GM18511 (cell line): ENCODE measurements at regions not wholly inside any gene's neighbourhood (a gene's known extent, or its start where the extent isn't known, plus 50 kb on each side); places are given as distances from the start of the nearest gene placed in this dataset.
"Not testable (repeated sequence)": the region's sequence is repeated elsewhere in the genome, so short reads cannot be mapped to it uniquely, and the experiment has no call there.

ENCODE experiments used
- ATAC-seq: cut with Tn5 transposase; IDR thresholded peaks from one replicate; pipeline ENCODE4 v1.9.1; 2021; ENCODE audit warnings: mild to moderate bottlenecking, moderate library complexity; ENCODE audit not compliant: unreplicated experiment

GRCh38 chr3:192968901-192969300 lies 51.2 kb upstream of the MB21D2 start:
- not testable (repeated sequence) for ATAC-seq

DNA sequence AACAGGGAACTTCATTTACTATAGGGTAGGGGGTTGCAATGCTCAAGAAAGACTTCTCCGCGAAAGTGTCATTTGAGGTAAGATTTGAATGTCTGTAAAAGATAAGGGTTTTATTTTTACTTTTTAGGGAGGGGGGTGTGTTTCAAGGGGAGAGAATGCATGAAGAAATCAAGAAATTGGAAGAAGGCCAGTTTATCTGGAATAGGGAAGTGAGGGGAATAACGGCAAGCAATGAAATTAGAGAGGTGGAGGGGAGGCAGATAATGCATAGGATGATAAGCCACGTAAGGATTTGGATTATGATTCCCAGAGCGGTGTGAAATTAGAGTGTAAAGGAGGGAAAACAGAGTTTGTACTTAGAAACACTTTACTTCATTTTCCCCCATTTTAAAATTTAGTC lies 63.0 kb upstream of the MB21D2 start:
- no peak for ATAC-seq

GRCh38 chr3:192986379-192986778 lies 68.7 kb upstream of the MB21D2 start:
- ATAC-seq = no peak

DNA sequence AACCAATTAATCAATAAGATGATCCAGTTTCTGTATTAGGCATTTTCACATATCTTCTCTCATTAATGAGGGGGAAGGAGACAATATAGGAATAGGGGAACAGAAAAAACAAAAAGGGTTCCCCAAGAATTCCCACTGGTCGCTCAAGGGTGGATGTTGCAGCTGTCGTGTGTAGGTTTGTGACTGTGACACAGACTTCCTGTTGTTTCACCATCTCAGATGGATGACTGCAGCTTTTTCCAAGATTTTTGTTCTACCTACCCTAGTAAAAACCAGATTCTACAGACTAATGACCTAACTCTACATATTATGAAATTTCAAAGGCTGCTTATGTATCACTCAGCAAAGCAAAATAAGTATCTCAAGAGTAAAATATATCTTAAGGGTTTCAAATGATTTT lies 73.7 kb upstream of the MB21D2 start:
- ATAC-seq = no peak

- ATAC-seq = no peak
These were observed 74.7 kb upstream of the MB21D2 start for GRCh38 chr3:192992361-192992760.

GRCh38 chr3:192993411-192993810 lies 75.8 kb upstream of the MB21D2 start:
- no peak for ATAC-seq

DNA sequence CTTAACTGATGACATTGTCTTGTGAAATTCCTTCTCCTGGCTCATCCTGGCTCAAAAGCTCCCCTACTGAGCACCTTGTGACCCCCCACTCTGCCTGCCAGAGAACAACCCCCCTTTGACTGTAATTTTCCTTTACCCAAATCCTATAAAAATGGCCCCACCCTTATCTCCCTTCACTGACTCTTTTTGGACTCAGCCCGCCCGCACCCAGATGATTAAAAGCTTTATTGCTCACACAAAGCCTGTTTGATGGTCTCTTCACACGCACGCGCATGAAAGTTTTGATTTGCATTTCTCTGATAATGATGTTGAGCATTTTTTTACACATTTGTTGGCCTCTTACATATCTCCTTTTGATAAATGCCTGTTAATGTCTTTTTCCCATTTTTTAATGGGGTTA lies 83.5 kb upstream of the MB21D2 start:
- ATAC-seq = not testable (repeated sequence)

DNA sequence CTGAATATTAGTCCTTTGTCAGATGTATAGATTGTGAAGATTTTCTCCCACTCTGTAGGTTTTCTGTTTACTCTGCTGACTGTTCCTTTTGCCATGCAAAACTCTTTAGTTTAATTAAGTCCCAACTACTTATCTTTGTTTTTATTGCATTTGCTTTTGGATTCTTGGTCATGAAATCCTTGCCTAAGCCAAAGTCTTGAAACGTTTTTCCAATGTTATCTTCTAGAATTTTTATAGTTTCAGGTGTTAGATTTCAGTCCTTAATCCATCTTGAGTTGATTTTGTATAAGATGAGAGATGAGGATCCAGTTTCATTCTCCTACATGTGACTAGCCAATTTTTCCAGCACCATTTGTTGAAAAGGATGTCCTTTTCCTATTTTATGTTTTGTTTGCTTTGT lies 86.0 kb upstream of the MB21D2 start:
- ATAC-seq = not testable (repeated sequence)

DNA sequence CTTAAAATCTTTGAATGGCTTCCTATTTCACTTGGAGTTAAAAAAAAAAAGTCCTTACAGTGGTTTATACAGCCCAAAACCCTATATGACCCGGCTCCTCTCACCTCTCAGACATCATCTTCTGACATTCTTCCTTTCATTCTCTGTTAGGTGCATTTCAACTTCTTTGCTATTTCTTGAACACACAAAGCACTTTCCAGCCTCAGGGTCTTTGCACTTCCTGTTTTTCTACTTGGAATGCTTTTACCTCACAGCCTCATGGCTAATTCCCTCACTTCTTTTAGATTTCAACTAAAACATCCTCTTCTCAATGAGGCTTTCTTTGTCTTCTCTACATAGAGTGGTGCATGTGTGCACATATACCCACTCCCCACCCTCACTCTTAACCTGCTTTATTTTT lies 91.0 kb upstream of the MB21D2 start:
- ATAC-seq = no peak

DNA sequence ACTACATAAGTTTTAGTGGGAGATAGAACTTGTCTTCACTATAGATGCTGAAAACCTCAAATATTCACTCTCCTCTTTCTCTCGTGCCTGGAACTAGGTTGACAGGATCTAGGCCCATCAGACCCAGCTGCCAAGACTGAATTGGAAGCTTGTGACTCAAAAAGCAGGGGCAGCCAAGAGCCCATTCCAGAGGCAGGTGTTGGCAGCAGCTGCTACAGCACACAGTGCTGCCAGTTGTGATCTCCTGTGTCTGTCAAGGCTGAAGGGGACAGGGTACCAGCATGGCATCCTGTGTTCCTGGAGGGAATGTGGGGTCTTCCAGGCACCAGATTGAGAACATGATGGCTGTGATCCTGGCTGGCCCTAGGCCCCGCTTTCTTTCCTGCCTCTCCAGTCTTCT lies 92.5 kb upstream of the MB21D2 start:
- ATAC-seq = no peak

DNA sequence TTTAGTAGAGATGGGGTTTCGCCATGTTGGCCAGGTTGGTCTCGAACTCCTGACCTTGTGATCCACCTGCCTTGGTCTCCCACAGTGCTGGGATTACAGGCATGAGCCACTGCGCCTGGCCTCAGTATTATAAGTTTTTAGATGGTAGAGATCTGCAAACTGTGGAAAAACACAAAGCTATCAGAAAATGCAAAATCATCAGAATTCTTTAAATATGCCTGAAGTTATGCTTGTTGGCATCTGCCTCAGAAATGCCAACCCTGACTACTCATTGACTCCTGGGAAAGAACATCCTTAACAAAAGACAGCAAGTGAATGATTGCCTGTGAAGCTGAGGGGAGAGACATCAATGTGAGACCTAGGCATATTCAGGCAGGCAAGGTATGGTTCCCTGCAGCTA lies 94.3 kb upstream of the MB21D2 start:
- no peak for ATAC-seq

DNA sequence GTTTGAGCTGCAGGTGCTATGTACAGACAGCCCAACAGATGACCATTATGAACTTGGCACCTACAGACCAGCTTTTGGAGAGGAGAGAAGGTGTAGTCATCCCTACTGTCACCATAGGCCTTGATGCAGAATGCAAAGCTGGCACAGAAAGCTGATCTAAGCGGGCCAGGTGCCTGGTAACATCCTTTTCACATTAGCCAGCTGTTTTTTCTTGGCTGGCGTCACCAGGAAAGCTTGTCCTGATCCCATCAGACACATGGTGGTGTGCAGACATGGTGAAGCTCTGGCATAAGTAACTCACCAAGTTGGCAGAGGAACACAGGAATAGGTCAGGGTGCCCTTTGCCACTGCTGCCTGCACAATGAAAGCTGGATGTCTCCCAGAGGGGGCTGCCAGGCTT lies 97.2 kb upstream of the MB21D2 start:
- ATAC-seq = no peak

DNA sequence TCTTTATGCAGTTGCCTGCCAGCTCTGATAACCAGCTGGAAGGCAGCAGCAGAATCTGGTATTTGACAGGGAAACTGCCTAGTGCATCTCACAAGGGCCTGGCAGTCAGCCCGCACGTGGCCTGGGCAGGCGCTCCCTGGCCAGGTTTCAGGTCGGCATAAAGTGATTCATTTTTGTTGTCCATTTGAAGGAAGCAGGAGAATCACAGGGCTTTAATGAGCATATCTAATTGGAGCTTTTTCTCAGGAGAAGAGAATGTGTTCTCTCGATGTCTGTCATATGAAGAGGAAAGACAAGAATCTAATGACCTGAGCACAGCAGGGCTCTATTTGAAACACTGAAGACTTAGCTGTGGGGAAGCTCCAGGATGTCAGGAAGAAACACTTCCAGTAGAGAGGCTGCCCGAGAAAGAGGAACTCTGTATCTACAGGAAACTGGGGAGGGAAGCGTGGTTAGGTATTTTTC lies 98.8 kb upstream of the MB21D2 start:
- no peak for ATAC-seq

DNA sequence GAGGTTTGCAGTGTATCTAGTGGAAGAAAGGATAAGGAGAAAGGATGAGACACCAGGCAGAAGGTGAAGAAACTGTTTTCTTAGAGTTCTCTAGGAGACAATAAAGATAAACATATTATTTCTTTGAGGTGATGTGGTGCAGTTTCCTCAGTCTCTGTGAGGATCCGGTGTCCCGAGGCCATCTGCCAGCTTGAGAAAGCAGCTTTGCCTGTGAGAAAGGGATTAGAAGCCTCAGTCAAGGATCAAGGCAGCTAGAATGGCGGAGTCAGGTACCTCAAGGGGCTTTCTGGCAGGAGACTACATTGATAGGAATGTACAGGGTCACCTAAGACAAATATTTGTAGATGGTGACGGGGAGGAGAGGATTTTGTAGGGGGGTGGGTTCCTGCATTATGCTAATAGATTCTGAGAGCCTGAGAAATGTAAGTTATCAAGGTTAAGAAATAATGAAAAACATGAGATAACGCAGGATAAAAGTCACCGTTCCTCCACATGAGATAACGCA lies 103.9 kb upstream of the MB21D2 start:
- ATAC-seq = no peak

GRCh38 chr3:193023218-193023617 lies 105.6 kb upstream of the MB21D2 start:
- no peak for ATAC-seq

- ATAC-seq = no peak
These were observed 110.6 kb upstream of the MB21D2 start for GRCh38 chr3:193028258-193028657.

- no peak for ATAC-seq
These were observed 112.1 kb upstream of the MB21D2 start for GRCh38 chr3:193029800-193030199.

DNA sequence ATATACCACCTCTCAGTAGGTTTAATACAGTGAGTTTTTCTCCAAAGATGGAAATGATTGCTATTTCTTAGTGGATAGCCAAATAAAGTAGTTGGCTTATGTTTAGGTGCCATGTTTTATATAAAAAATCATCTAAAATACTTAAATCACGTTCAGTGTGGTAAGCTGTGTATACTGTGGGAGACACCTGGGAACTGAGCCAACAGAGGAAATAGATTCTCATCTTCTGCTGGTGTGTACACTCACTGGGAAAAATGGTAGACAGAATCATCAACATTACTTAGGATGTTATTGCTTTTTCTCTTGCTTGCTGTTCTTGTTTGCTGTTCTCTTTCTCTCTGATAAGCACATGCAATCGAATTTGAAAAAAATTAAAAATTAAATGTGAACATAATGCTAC lies 112.6 kb upstream of the MB21D2 start:
- ATAC-seq = no peak

DNA sequence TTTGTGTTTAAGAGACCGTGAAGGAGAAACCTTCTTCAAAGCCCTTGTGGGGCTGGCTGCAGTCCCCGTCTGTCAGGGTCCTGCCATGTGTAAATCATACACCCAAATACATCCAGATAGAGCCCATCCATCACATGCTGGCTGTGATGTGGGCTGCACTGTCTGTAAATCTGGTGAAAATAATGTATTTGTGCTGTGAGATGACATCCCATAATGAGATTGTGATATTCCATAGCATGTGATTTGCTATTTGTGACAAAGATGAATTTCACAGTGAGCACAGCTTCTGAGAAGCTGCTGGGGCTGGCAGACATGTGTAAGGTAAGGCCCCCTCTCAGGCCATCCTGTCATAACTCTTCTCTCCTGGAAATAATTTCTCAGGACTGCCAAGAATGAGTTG lies 114.3 kb upstream of the MB21D2 start:
- no peak for ATAC-seq

GRCh38 chr3:193033226-193033780 lies 115.6 kb upstream of the MB21D2 start:
- ATAC-seq = no peak

DNA sequence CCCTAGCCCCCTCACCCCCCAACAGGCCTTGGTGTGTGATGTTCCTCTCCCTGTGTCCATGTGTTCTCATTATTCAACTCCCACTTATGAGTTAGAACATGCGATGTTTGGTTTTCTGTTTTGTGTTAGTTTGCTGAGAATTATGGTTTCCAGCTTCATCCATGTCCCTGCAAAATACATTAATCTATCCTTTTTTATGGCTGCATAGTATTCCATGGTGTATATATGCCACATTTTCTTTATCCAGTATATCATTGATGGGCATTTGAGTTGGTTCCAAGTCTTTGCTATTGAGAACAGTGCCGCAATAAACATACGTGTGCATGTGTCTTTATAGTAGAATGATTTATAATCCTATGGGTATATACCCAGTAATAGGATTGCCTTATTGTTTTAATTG lies 120.2 kb upstream of the MB21D2 start:
- not testable (repeated sequence) for ATAC-seq

DNA sequence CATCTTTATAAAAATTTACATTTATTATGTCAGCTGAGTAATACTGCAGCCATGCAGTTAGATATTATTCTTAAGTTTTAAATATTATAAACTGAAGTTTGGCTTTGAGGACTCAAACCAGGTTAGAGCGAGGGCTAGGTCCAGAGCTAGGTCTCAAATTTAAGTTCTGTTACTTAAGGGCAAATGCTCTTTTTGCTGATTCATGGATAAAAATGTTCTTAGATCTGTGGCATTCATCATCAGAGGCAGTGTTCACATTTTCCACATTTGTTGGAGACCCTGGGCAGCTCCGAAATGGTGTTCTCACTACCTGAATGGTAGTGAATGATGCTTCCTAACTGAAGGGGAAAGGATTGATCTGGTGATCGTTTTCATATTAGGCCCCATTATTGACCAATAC lies 121.4 kb upstream of the MB21D2 start:
- ATAC-seq = no peak
